ENCODE measurements at regions not wholly inside any gene's neighbourhood (a gene's known extent, or its start where the extent isn't known, plus 50 kb on each side); places are given as distances from the start of the nearest gene placed in this dataset.

DNA sequence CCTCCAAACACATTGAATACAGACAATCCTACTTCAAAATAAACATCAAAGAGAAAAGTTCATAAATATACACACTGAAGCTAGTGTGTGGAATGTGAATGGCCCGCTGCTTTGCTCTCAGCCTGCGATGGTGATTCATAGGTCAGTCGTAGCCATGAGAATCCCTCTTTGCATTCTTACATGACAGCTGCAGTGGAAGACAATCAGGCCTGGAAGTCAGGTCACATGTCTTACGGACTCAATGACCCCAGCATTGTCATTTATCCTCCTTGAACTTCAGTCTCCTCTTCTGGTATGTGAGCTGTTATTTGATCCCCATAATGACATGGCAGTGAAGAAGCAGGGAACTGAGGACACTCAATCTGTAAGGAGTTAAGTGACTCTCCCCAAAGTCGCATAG, 217.8 kb upstream of the EOMES start:
- TF ChIP-seq, protein P1, sequence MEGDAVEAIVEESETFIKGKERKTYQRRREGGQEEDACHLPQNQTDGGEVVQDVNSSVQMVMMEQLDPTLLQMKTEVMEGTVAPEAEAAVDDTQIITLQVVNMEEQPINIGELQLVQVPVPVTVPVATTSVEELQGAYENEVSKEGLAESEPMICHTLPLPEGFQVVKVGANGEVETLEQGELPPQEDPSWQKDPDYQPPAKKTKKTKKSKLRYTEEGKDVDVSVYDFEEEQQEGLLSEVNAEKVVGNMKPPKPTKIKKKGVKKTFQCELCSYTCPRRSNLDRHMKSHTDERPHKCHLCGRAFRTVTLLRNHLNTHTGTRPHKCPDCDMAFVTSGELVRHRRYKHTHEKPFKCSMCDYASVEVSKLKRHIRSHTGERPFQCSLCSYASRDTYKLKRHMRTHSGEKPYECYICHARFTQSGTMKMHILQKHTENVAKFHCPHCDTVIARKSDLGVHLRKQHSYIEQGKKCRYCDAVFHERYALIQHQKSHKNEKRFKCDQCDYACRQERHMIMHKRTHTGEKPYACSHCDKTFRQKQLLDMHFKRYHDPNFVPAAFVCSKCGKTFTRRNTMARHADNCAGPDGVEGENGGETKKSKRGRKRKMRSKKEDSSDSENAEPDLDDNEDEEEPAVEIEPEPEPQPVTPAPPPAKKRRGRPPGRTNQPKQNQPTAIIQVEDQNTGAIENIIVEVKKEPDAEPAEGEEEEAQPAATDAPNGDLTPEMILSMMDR (optimal IDR thresholded peaks at IDR 0.05 in 1 of 3, IDR thresholded peaks at IDR 0.05 in 1 of 3, conservative IDR thresholded peaks at IDR 0.05 in 1 of 3; ENCODE audit: extremely low read depth in 1 of 3, insufficient read depth in 2 of 3, low read length in 3 of 3): no peak
- no peak for TF ChIP-seq EZH2 (IDR thresholded peaks at IDR 0.05; ENCODE audit: low read length)

Data from keratinocyte (primary cell).